PFSK-1 (cell line): ENCODE measurements at regions not wholly inside any gene's neighbourhood (a gene's known extent, or its start where the extent isn't known, plus 50 kb on each side); places are given as distances from the start of the nearest gene placed in this dataset.

Experiments used
- FOXP2 ChIP-seq: optimal IDR thresholded peaks from 2 replicates; pipeline ENCODE3; 2011; ENCODE audit warnings: borderline replicate concordance, control low read depth, inconsistent platforms; ENCODE audit not compliant: insufficient read depth; ENCODE audit errors: extremely low read length, extremely low read depth
- POLR2AphosphoS5 ChIP-seq: IDR thresholded peaks from 2 replicates; pipeline ENCODE4 v1.6.1; 2012; ENCODE audit warnings: low read depth, mild to moderate bottlenecking, control low read depth, low read length, moderate library complexity
- REST ChIP-seq, 2 experiments: IDR thresholded peaks; 2 replicates each; pipeline versions ENCODE4 v1.6.1 to v1.8.0; 2011 to 2012; ENCODE audit warnings: low read depth in 2 of 2, low read length in 2 of 2, control low read depth in 1 of 2, inconsistent platforms in 1 of 2, mild to moderate bottlenecking in 1 of 2, moderate library complexity in 1 of 2; ENCODE audit not compliant: insufficient read depth in 1 of 2
- SIN3A ChIP-seq: IDR thresholded peaks from 2 replicates; pipeline ENCODE4 v1.6.1; 2012; ENCODE audit warnings: mild to moderate bottlenecking, low read length, moderate library complexity, borderline replicate concordance; ENCODE audit not compliant: insufficient read depth
- TAF1 ChIP-seq: IDR thresholded peaks from 2 replicates; pipeline ENCODE4 v1.6.1; 2012; ENCODE audit warnings: low read length, control low read depth, borderline replicate concordance; ENCODE audit not compliant: insufficient read depth

GRCh38 chr5:117738571-117738970 lies 1163.9 kb upstream of the SEMA6A start:
- TF ChIP-seq REST (IDR thresholded peaks at IDR 0.05; ENCODE audit: insufficient read depth in 1 of 2, low read depth in 2 of 2, low read length in 2 of 2) (no peak), POLR2AphosphoS5 (no peak), FOXP2 (no peak), SIN3A (no peak), TAF1 (no peak)

- no peak for TF ChIP-seq SIN3A
Measured at GRCh38 chr5:117736698-117737097, 1162.1 kb upstream of the SEMA6A start.

DNA sequence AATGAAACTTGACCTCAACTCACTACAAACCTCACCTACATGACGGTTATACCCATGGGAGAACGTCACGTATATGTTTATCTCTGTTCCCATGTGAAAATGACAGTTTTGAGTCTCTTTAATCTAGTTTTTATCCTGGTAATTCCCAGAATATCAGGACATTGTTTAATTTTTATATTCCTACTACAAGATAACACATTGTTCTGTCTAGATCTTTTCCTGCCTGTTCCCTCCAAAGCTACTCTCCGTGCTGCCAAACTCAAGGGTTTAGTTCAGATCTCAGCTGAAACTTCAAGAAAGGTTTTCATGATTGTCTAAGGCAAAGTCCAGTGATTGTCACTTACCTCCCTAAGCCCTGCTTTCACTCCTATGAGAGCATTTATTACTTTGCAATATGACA lies 1159.4 kb upstream of the SEMA6A start:
- no peak for TF ChIP-seq REST (IDR thresholded peaks at IDR 0.05; ENCODE audit: insufficient read depth in 1 of 2, low read depth in 2 of 2, low read length in 2 of 2)
- no peak for TF ChIP-seq FOXP2
- TF ChIP-seq TAF1: no peak
- no peak for TF ChIP-seq SIN3A
- TF ChIP-seq POLR2AphosphoS5: no peak

DNA sequence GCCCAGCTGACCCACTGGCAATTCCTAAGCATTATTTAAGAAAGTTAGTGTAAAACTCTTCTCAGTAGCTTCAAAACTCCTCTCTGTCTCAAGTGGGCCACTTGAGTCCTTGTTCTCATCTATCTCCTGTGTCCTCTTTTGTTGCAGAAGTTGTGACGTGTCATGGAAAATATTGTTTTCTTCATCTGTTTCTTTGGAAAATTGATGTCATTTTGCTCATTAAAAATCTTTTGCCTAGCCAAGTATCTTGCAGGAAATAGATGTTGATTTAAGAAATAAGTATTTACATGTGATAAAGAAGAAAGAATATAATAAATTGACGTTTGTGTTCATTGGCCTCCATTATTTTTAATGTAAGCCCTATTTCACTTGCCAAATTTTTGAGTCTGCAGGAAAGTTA lies 1158.4 kb upstream of the SEMA6A start:
- TF ChIP-seq POLR2AphosphoS5 (no peak), SIN3A (no peak), FOXP2 (no peak), REST (IDR thresholded peaks at IDR 0.05; ENCODE audit: insufficient read depth in 1 of 2, low read depth in 2 of 2, low read length in 2 of 2) (no peak), TAF1 (no peak)

- no peak for TF ChIP-seq POLR2AphosphoS5
- TF ChIP-seq FOXP2: no peak
- no peak for TF ChIP-seq REST (IDR thresholded peaks at IDR 0.05; ENCODE audit: insufficient read depth in 1 of 2, low read depth in 2 of 2, low read length in 2 of 2)
- TF ChIP-seq TAF1: no peak
- TF ChIP-seq SIN3A: no peak
Measured at GRCh38 chr5:117732264-117732663, 1157.6 kb upstream of the SEMA6A start.
